ENCODE measurements at regions not wholly inside any gene's neighbourhood (a gene's known extent, or its start where the extent isn't known, plus 50 kb on each side); places are given as distances from the start of the nearest gene placed in this dataset.

GRCh38 chr17:71453876-71454422 lies 666.9 kb upstream of the SOX9 start:
- H3K4me3 ChIP-seq (ENCODE audit: low read depth, poor library complexity, severe bottlenecking), result no peak overlapping the region
- WGBS, 2 donors, result 82 to 89% methylated on average over 4 of the region's 4 CpGs
- no peak for TF ChIP-seq CTCF (IDR thresholded peaks at IDR 0.05)
- no peak for TF ChIP-seq POLR2A (IDR thresholded peaks at IDR 0.05)
- no peak for DNase-seq (ENCODE audit: low spot score in 2 of 2)
- intact Hi-C loops (cut with DNase I; ENCODE audit: low total_unique reads), result no loop called here

GRCh38 chr17:71455219-71455618 lies 665.6 kb upstream of the SOX9 start:
- TF ChIP-seq POLR2A (IDR thresholded peaks at IDR 0.05), result no peak
- no peak for TF ChIP-seq CTCF (IDR thresholded peaks at IDR 0.05)
- H3K4me3 ChIP-seq (ENCODE audit: low read depth, poor library complexity, severe bottlenecking), result no peak overlapping the region
- no peak for DNase-seq (ENCODE audit: low spot score in 2 of 2)
- 68 to 70% methylated on average over 2 of the region's 2 CpGs for WGBS, 2 donors
- intact Hi-C loops (cut with DNase I; ENCODE audit: low total_unique reads), result no loop called here

- TF ChIP-seq POLR2A (IDR thresholded peaks at IDR 0.05) (no peak), CTCF (IDR thresholded peaks at IDR 0.05) (no peak)
- no peak overlapping the region for H3K4me3 ChIP-seq (ENCODE audit: low read depth, poor library complexity, severe bottlenecking)
- 58 to 61% methylated on average over 5 of the region's 5 CpGs for WGBS, 2 donors
- intact Hi-C loops (cut with DNase I; ENCODE audit: low total_unique reads), result no loop called here
- DNase-seq (ENCODE audit: low spot score in 2 of 2), result no peak
Observed at GRCh38 chr17:71458322-71458721, 662.5 kb upstream of the SOX9 start.

GRCh38 chr17:71460943-71461342 lies 659.9 kb upstream of the SOX9 start:
- WGBS, 2 donors, result 84 to 95% methylated on average over 4 of the region's 4 CpGs
- H3K4me3 ChIP-seq (ENCODE audit: low read depth, poor library complexity, severe bottlenecking), result no peak overlapping the region
- intact Hi-C loops (cut with DNase I; ENCODE audit: low total_unique reads), result no loop called here
- DNase-seq (ENCODE audit: low spot score in 2 of 2), result no peak
- TF ChIP-seq POLR2A (IDR thresholded peaks at IDR 0.05) (no peak), CTCF (IDR thresholded peaks at IDR 0.05) (no peak)

- no peak overlapping the region for H3K4me3 ChIP-seq (ENCODE audit: low read depth, poor library complexity, severe bottlenecking)
- TF ChIP-seq POLR2A (IDR thresholded peaks at IDR 0.05), result no peak
- no peak for TF ChIP-seq CTCF (IDR thresholded peaks at IDR 0.05)
- WGBS, 2 donors, result 83 to 88% methylated on average over 5 of the region's 5 CpGs
- DNase-seq (ENCODE audit: low spot score in 2 of 2), result no peak
- intact Hi-C loops (cut with DNase I; ENCODE audit: low total_unique reads), result no loop called here
Observed at GRCh38 chr17:71461498-71462169, 659.2 kb upstream of the SOX9 start.

- WGBS, 2 donors, result 81 to 85% methylated on average over 4 of the region's 4 CpGs
- intact Hi-C loops (cut with DNase I; ENCODE audit: low total_unique reads), result no loop called here
- TF ChIP-seq POLR2A (IDR thresholded peaks at IDR 0.05), result no peak
- TF ChIP-seq CTCF (IDR thresholded peaks at IDR 0.05), result no peak
- H3K4me3 ChIP-seq (ENCODE audit: low read depth, poor library complexity, severe bottlenecking), result no peak overlapping the region
- no peak for DNase-seq (ENCODE audit: low spot score in 2 of 2)
Observed at GRCh38 chr17:71464241-71464640, 656.6 kb upstream of the SOX9 start.
